GM12891 (cell line): ENCODE measurements at regions not wholly inside any gene's neighbourhood (a gene's known extent, or its start where the extent isn't known, plus 50 kb on each side); places are given as distances from the start of the nearest gene placed in this dataset.
"Not testable (repeated sequence)": the region's sequence is repeated elsewhere in the genome, so short reads cannot be mapped to it uniquely, and the experiment has no call there.

Source experiments
- DNase-seq: peaks from one replicate; pipeline ENCODE4 v3.0.0; 2011; ENCODE audit warnings: low spot score; ENCODE audit not compliant: insufficient read length
- FAIRE-seq: peaks from 2 replicates; lab custom pipeline; 2011; peaks lifted over from hg19 to GRCh38; lab: Jason Lieb, UNC
- PAX5 ChIP-seq: IDR thresholded peaks from 2 replicates; pipeline ENCODE4 v1.6.1; 2011; ENCODE audit warnings: low read length, moderate library complexity, mild to moderate bottlenecking; ENCODE audit not compliant: insufficient read depth, severe bottlenecking
- POLR2A ChIP-seq: IDR thresholded peaks from 2 replicates; pipeline ENCODE4 v1.6.1; 2011; ENCODE audit warnings: low read depth, low read length, control low read depth
- POLR2AphosphoS5 ChIP-seq: IDR thresholded peaks from 2 replicates; pipeline ENCODE4 v1.6.1; 2011; ENCODE audit warnings: low read depth, low read length, control low read depth
- POU2F2 ChIP-seq: IDR thresholded peaks from 2 replicates; pipeline ENCODE4 v1.6.1; 2011; ENCODE audit warnings: low read depth, mild to moderate bottlenecking, control low read depth, low read length, moderate library complexity
- SPI1 ChIP-seq: IDR thresholded peaks from 2 replicates; pipeline ENCODE4 v1.6.1; 2011; ENCODE audit warnings: low read depth, low read length, control low read depth
- TAF1 ChIP-seq: IDR thresholded peaks from 2 replicates; pipeline ENCODE4 v1.6.1; 2011; ENCODE audit warnings: low read depth, low read length, control low read depth

DNA sequence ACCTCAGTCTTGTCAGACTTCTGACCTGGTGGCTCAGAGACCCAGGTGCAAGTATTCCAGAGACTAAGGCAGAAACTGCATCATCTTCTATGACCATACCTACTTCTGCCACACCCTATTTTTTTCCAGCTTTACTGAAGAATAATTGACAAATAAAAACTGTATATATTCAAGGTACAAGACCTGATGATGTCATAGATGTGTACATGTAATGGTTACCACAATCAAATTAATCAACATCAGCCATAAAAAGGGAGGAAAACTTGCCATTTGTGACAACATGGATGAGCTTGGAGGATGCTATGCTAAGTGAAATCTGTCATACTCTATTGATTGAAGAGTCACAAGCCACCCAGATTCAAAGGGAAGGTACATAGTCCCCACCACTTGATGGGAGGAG, 815.6 kb downstream of the SORCS1 start:
- FAIRE-seq (no peak), DNase-seq (no peak)
- TF ChIP-seq SPI1 (no peak), POLR2AphosphoS5 (no peak), POU2F2 (no peak), POLR2A (no peak), TAF1 (no peak), PAX5 (no peak)

GRCh38 chr10:106347547-106347946, 817.0 kb downstream of the SORCS1 start:
- no peak for DNase-seq
- FAIRE-seq = no peak
- TF ChIP-seq TAF1 (no peak), SPI1 (no peak), POU2F2 (no peak), POLR2A (no peak), POLR2AphosphoS5 (no peak), PAX5 (no peak)

- not testable (repeated sequence) for DNase-seq, FAIRE-seq
These were observed 821.0 kb downstream of the SORCS1 start for GRCh38 chr10:106343539-106343938.

DNA sequence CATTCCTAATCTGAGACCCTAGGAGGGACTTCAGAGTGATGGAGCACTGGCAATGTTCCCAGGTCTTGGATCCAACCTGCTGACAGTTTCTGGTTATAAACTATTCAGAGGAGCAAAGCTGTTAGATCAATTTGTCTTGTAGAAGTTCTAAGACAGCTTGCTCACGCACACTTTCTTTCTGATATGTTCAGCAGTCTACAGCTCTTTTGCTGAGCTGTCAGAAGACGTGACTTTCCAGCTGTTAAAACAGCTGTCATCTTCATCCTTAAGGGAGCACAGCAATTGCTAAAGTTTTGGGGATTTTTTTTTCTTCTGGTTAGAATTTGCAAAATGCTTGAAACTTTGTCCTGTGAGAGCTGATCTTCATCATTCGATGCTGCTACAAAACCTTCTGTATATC, 823.1 kb downstream of the SORCS1 start:
- FAIRE-seq (no peak), DNase-seq (no peak)
- TF ChIP-seq POLR2A (no peak), TAF1 (no peak), SPI1 (no peak), POU2F2 (no peak), PAX5 (no peak), POLR2AphosphoS5 (no peak)

- TF ChIP-seq POLR2A (no peak), SPI1 (no peak), PAX5 (no peak)
- FAIRE-seq = no peak
- DNase-seq = no peak
These were observed 826.0 kb downstream of the SORCS1 start for GRCh38 chr10:106338486-106338885.

DNA sequence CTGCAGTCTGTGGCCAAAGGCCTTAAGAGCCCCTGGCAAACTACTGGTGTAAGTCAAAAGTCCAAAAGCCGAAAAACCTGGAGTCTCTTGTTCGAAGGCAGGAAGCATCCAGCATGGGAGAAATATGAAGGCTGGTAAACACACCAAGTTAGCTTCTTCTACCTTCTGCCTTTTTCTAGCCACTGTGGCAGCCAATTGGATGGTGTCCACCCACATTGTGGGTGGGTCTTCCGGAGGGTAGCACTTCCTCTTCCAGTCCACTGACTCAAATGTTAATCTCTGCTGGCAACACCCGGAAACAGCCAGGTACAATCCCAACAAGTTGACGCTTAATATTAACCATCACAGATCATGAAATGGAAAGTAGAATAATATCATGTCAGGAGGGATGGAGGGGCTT, 827.6 kb downstream of the SORCS1 start:
- FAIRE-seq (no peak), DNase-seq (no peak)
- TF ChIP-seq POLR2A (no peak), TAF1 (no peak), POU2F2 (no peak), POLR2AphosphoS5 (no peak), PAX5 (no peak), SPI1 (no peak)

DNA sequence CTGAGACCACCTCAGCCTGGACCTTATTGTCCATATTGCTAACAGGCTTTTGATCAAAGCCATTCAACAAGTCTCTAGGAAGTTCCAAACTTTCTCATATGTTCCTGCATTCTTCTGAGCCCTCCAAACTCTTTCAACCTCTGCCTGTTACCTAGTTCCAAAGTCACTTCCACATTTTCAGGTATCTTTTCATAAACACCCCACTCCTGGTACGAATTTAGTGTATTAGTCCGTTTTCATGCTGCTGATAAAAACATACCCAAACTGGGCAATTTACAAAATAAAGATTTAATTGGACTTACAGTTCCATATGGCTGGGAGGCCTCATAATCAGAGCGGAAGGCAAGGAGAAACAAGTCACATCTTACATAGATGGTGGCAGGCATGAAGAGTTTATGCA, 836.8 kb downstream of the SORCS1 start:
- FAIRE-seq = no peak
- TF ChIP-seq TAF1 (no peak), PAX5 (no peak), SPI1 (no peak), POLR2AphosphoS5 (no peak), POU2F2 (no peak), POLR2A (no peak)
- no peak for DNase-seq

GRCh38 chr10:106320876-106321275, 843.6 kb downstream of the SORCS1 start:
- DNase-seq (no peak), FAIRE-seq (no peak)
- TF ChIP-seq POLR2AphosphoS5 (no peak), TAF1 (no peak), POLR2A (no peak), SPI1 (no peak), PAX5 (no peak), POU2F2 (no peak)

- FAIRE-seq (no peak), DNase-seq (no peak)
- TF ChIP-seq TAF1 (no peak), POLR2A (no peak), SPI1 (no peak), POU2F2 (no peak), POLR2AphosphoS5 (no peak), PAX5 (no peak)
These were observed 844.4 kb downstream of the SORCS1 start for GRCh38 chr10:106320078-106320477.

- no peak for TF ChIP-seq TAF1
- no peak for TF ChIP-seq POLR2AphosphoS5
- TF ChIP-seq POLR2A = no peak
- TF ChIP-seq SPI1 = no peak
- no peak for TF ChIP-seq POU2F2
- no peak for TF ChIP-seq PAX5
- FAIRE-seq (no peak), DNase-seq (no peak)
These were observed 847.0 kb downstream of the SORCS1 start for GRCh38 chr10:106317554-106317953.

- no peak for FAIRE-seq
- no peak for TF ChIP-seq POU2F2
- no peak for TF ChIP-seq SPI1
- no peak for TF ChIP-seq POLR2A
- TF ChIP-seq PAX5 = no peak
- no peak for TF ChIP-seq POLR2AphosphoS5
- no peak for TF ChIP-seq TAF1
- no peak for DNase-seq
These were observed 851.5 kb downstream of the SORCS1 start for GRCh38 chr10:106313041-106313440.

GRCh38 chr10:106312087-106312486, 852.4 kb downstream of the SORCS1 start:
- DNase-seq = no peak
- TF ChIP-seq TAF1 (no peak), POU2F2 (no peak), PAX5 (no peak), SPI1 (no peak), POLR2A (no peak), POLR2AphosphoS5 (no peak)
- no peak for FAIRE-seq
